Activated CD4-positive, alpha-beta T cell treated with anti-CD3 and anti-CD28 coated beads, Interleukin-2, amount 50 U/mL, for 16 hours (primary cell): ENCODE measurements at regions not wholly inside any gene's neighbourhood (a gene's known extent, or its start where the extent isn't known, plus 50 kb on each side); places are given as distances from the start of the nearest gene placed in this dataset.
A peak's percentile ranks its signal among the peaks of the same experiment; 100 is the strongest.
"Not testable (repeated sequence)": the region's sequence is repeated elsewhere in the genome, so short reads cannot be mapped to it uniquely, and the experiment has no call there.

Source experiments
- DNase-seq: peaks from one replicate; pipeline ENCODE4 v3.0.0-alpha.2; 2020

- DNase-seq: no peak
Measured at GRCh38 chr1:181172082-181172481, 83.6 kb downstream of the IER5 start.

- no peak for DNase-seq
Measured at GRCh38 chr1:181173761-181174447, 85.4 kb downstream of the IER5 start.

- DNase-seq: no peak
Measured at GRCh38 chr1:181174861-181175260, 86.4 kb downstream of the IER5 start.

GRCh38 chr1:181175356-181175910, 86.9 kb downstream of the IER5 start:
- DNase-seq: no peak

- DNase-seq: no peak
Measured at GRCh38 chr1:181175955-181176354, 87.5 kb downstream of the IER5 start.

GRCh38 chr1:181178241-181178879, 89.9 kb downstream of the IER5 start:
- DNase-seq: no peak

GRCh38 chr1:181179279-181179986, 90.9 kb downstream of the IER5 start:
- no peak for DNase-seq

GRCh38 chr1:181179987-181180365, 91.5 kb downstream of the IER5 start:
- peak; percentile 23 for DNase-seq

- DNase-seq: no peak
Measured at GRCh38 chr1:181180407-181181031, 92.0 kb downstream of the IER5 start.

- DNase-seq: no peak
Measured at GRCh38 chr1:181181792-181182585, 93.5 kb downstream of the IER5 start.

- no peak for DNase-seq
Measured at GRCh38 chr1:181184621-181185020, 96.1 kb downstream of the IER5 start.

- DNase-seq: no peak
Measured at GRCh38 chr1:181185461-181185860, 97.0 kb downstream of the IER5 start.

GRCh38 chr1:181186133-181186532, 97.6 kb downstream of the IER5 start:
- DNase-seq: not testable (repeated sequence)

GRCh38 chr1:181187337-181188126, 99.0 kb downstream of the IER5 start:
- DNase-seq: no peak

GRCh38 chr1:181189245-181189644, 100.7 kb downstream of the IER5 start:
- DNase-seq: no peak

- DNase-seq: peak; percentile 70
Measured at GRCh38 chr1:181189691-181190363, 101.3 kb downstream of the IER5 start.

GRCh38 chr1:181190364-181191035, 102.0 kb downstream of the IER5 start:
- DNase-seq: no peak

- no peak for DNase-seq
Measured at GRCh38 chr1:181191494-181192040, 103.1 kb downstream of the IER5 start.

GRCh38 chr1:181192316-181192715, 103.8 kb downstream of the IER5 start:
- no peak for DNase-seq

GRCh38 chr1:181202986-181203555, 114.6 kb downstream of the IER5 start:
- no peak for DNase-seq
